Prostate gland (tissue), 2 donors: ENCODE measurements at regions not wholly inside any gene's neighbourhood (a gene's known extent, or its start where the extent isn't known, plus 50 kb on each side); places are given as distances from the start of the nearest gene placed in this dataset.

Experiments
- DNase-seq: peaks from one replicate; pipeline ENCODE4 v3.0.0-alpha.2; 2019; ENCODE audit warnings: low spot score
- H3K27ac ChIP-seq, 2 donors: fragments of 200-600 bp; sonication (generic); 2 replicates each; pipeline ENCODE4 v1.5.1; 2017 to 2019
- H3K27me3 ChIP-seq: fragments of 200-600 bp; sonication (generic); replicated peaks from 2 replicates; pipeline ENCODE4 v1.5.1; 2019; ENCODE audit not compliant: insufficient read depth
- H3K36me3 ChIP-seq, 2 donors: fragments of 200-600 bp; sonication (generic); 1 replicate in 1 of 2; 2 replicates in 1 of 2; pipeline versions ENCODE4 v1.5.1 to v1.8.1; 2017 to 2019
- H3K4me1 ChIP-seq: fragments of 200-600 bp; sonication (generic); replicated peaks from 2 replicates; pipeline ENCODE4 v1.5.1; 2019
- H3K4me3 ChIP-seq, 2 donors: fragments of 200-600 bp; sonication (generic); 2 replicates each; pipeline ENCODE4 v1.5.1; 2017 to 2019
- H3K9me3 ChIP-seq: fragments of 200-600 bp; sonication (generic); 2 replicates; pipeline ENCODE4 v1.5.1; 2017
- CTCF ChIP-seq, 4 experiments: fragments of 200-600 bp in 2 of 4; fragments of 450-650 bp in 2 of 4; sonication (generic) in 2 of 4; IDR thresholded peaks; 1 replicate in 3 of 4; 2 replicates in 1 of 4; pipeline ENCODE4 v1.5.1; 2016 to 2019; ENCODE audit warnings: antibody characterized with exemption in 4 of 4, mild to moderate bottlenecking in 2 of 4, moderate library complexity in 2 of 4
- POLR2A ChIP-seq: fragments of 450-650 bp; IDR thresholded peaks from one replicate; pipeline ENCODE4 v1.6.1; 2016; ENCODE audit warnings: antibody characterized with exemption, mild to moderate bottlenecking
- POLR2AphosphoS5 ChIP-seq: sonication (generic); formaldehyde crosslinking; IDR thresholded peaks from one replicate; pipeline ENCODE4 v1.6.1; 2017; ENCODE audit warnings: antibody characterized with exemption
- WGBS: methylation state at CpG from one replicate; pipeline ENCODE4 v1.1.5; 2018; 5-methylcytosine and 5-hydroxymethylcytosine counted together
- intact Hi-C: fragments of 100-400 bp; cut with DNase I; formaldehyde crosslinking; loops from one replicate; pipeline ENCODE4 v1.14.2; 2022

GRCh38 chr2:66694087-66694860 lies 259.3 kb downstream of the MEIS1 start:
- WGBS = 40% methylated on average over 4 of the region's 4 CpGs
- Histone ChIP-seq H3K36me3 (no peaks in the 10 kb centered on the region), H3K27me3 (no peaks in the 10 kb centered on the region), H3K4me3 (no peak overlapping the region), H3K4me1 (no peaks in the 10 kb centered on the region), H3K9me3 (no peaks in the 10 kb centered on the region), H3K27ac (peak overlapping the region; percentile 52 to 58)
- no peak for DNase-seq
- no peak for TF ChIP-seq CTCF (IDR thresholded peaks at IDR 0.05)
- TF ChIP-seq POLR2A = no peak
- no peak for TF ChIP-seq POLR2AphosphoS5
- intact Hi-C loops = loop anchor here (2.0 to 10.0 kb wide), 4 partner anchors 249 to 1151 kb away; no protein-coding TSS in a partner anchor

GRCh38 chr2:66695226-66695735 lies 260.4 kb downstream of the MEIS1 start:
- 62% methylated on average over 4 of the region's 4 CpGs for WGBS
- no peaks in the 10 kb centered on the region for H3K9me3 ChIP-seq
- no peaks in the 10 kb centered on the region for H3K36me3 ChIP-seq
- no peaks in the 10 kb centered on the region for H3K27me3 ChIP-seq
- intact Hi-C loops = loop anchor here (2.0 to 10.0 kb wide), 4 partner anchors 192 to 1150 kb away; no protein-coding TSS in a partner anchor
- peaks cover 8% of the 10 kb centered on the region for H3K4me1 ChIP-seq
- TF ChIP-seq CTCF (IDR thresholded peaks at IDR 0.05) (no peak), POLR2A (no peak), POLR2AphosphoS5 (no peak)
- no peak overlapping the region for H3K4me3 ChIP-seq
- peak overlapping the region; percentile 52 to 59 for H3K27ac ChIP-seq
- no peak for DNase-seq

GRCh38 chr2:66696374-66696773 lies 261.4 kb downstream of the MEIS1 start:
- no peaks in the 10 kb centered on the region for H3K27me3 ChIP-seq
- H3K27ac ChIP-seq = peak overlapping the region; percentile 52 to 59
- peaks cover 9% of the 10 kb centered on the region for H3K4me1 ChIP-seq
- H3K4me3 ChIP-seq = no peak overlapping the region
- DNase-seq = no peak
- no peaks in the 10 kb centered on the region for H3K9me3 ChIP-seq
- 63% methylated on average over 7 of the region's 7 CpGs for WGBS
- TF ChIP-seq POLR2A (no peak), CTCF (IDR thresholded peaks at IDR 0.05) (no peak), POLR2AphosphoS5 (no peak)
- intact Hi-C loops = loop anchor here (5.0 to 10.0 kb wide), 3 partner anchors 191 to 1148 kb away; no protein-coding TSS in a partner anchor
- no peaks in the 10 kb centered on the region for H3K36me3 ChIP-seq

- H3K4me3 ChIP-seq = no peak overlapping the region
- H3K27me3 ChIP-seq = no peaks in the 10 kb centered on the region
- TF ChIP-seq CTCF (IDR thresholded peaks at IDR 0.05) = no peak
- TF ChIP-seq POLR2A = no peak
- no peak for TF ChIP-seq POLR2AphosphoS5
- H3K27ac ChIP-seq = peak overlapping the region; percentile 52 to 59
- H3K9me3 ChIP-seq = no peaks in the 10 kb centered on the region
- intact Hi-C loops = loop anchor here (5.0 to 10.0 kb wide), 3 partner anchors 190 to 1148 kb away; no protein-coding TSS in a partner anchor
- H3K36me3 ChIP-seq = no peaks in the 10 kb centered on the region
- WGBS = 41% methylated on average over 4 of the region's 4 CpGs
- peaks cover 9% of the 10 kb centered on the region for H3K4me1 ChIP-seq
- no peak for DNase-seq
Measured at GRCh38 chr2:66696886-66697285, 262.0 kb downstream of the MEIS1 start.
